WTC11 (cell line): ENCODE measurements at regions not wholly inside any gene's neighbourhood (a gene's known extent, or its start where the extent isn't known, plus 50 kb on each side); places are given as distances from the start of the nearest gene placed in this dataset.

Experiments
- ATAC-seq: fragments of 200-7000 bp; cut with Tn5 transposase; 2 replicates; pipeline ENCODE4 v1.10.0; 2021; ENCODE audit warnings: mild to moderate bottlenecking, moderate library complexity
- CTCF ChIA-PET: fragments of 300-600 bp; sonication (Branson Sonifier 250); formaldehyde crosslinking; loops from one replicate; lab custom pipeline; 2021; ENCODE audit warnings: antibody characterized with exemption; lab: Charles Lee
- POLR2A ChIA-PET: fragments of 350-600 bp; sonication (Branson Sonifier 250); formaldehyde crosslinking; loops from one replicate; lab custom pipeline; 2021; ENCODE audit warnings: antibody characterized with exemption; lab: Charles Lee
- DNase-seq: peaks from one replicate; pipeline ENCODE4 v3.0.0; 2021; ENCODE audit warnings: low spot score
- H3K27ac Mint-ChIP-seq: 2 replicates; pipeline ENCODE4 v1.8.0; 2021; ENCODE audit warnings: mixed read lengths
- H3K27me3 Mint-ChIP-seq: 2 replicates; pipeline ENCODE4 v1.8.0; 2021; ENCODE audit warnings: low read depth, mild to moderate bottlenecking, moderate library complexity, mixed read lengths
- H3K36me3 Mint-ChIP-seq: 2 replicates; pipeline ENCODE4 v1.8.0; 2021; ENCODE audit warnings: mixed read lengths
- H3K4me1 Mint-ChIP-seq: 2 replicates; pipeline ENCODE4 v1.8.0; 2022; ENCODE audit warnings: mixed read lengths
- H3K4me3 Mint-ChIP-seq: 2 replicates; pipeline ENCODE4 v1.8.0; 2021; ENCODE audit warnings: mild to moderate bottlenecking, moderate library complexity, mixed read lengths
- H3K9me3 Mint-ChIP-seq: 2 replicates; pipeline ENCODE4 v1.8.0; 2021; ENCODE audit warnings: mixed read lengths
- ATF1 ChIP-seq: sonication (generic); formaldehyde crosslinking; IDR thresholded peaks from 2 replicates; pipeline ENCODE4 v1.8.1; 2023; ENCODE audit warnings: mild to moderate bottlenecking, moderate library complexity, missing genetic modification reagents
- CREB1 ChIP-seq: sonication (generic); formaldehyde crosslinking; IDR thresholded peaks from 2 replicates; pipeline ENCODE4 v1.8.0; 2023; ENCODE audit warnings: mild to moderate bottlenecking, missing genetic modification reagents
- E2F5 ChIP-seq: sonication (generic); formaldehyde crosslinking; IDR thresholded peaks from 2 replicates; pipeline ENCODE4 v1.8.1; 2022; ENCODE audit warnings: mild to moderate bottlenecking, moderate library complexity, missing genetic modification reagents
- ELF4 ChIP-seq: sonication (generic); formaldehyde crosslinking; IDR thresholded peaks from 2 replicates; pipeline ENCODE4 v1.8.1; 2022; ENCODE audit warnings: low read depth, mild to moderate bottlenecking, moderate library complexity, missing genetic modification reagents
- ESRRA ChIP-seq: sonication (generic); formaldehyde crosslinking; IDR thresholded peaks from 2 replicates; pipeline ENCODE4 v1.8.1; 2022; ENCODE audit warnings: mild to moderate bottlenecking, missing genetic modification reagents, borderline replicate concordance
- FOXP1 ChIP-seq: sonication (generic); formaldehyde crosslinking; IDR thresholded peaks from 2 replicates; pipeline ENCODE4 v1.8.0; 2022; ENCODE audit warnings: missing genetic modification reagents, mild to moderate bottlenecking, moderate library complexity, borderline replicate concordance
- GTF2I ChIP-seq: fragments of 250-450 bp; sonication (Bioruptor Pico); conservative IDR thresholded peaks from 2 replicates; pipeline ENCODE4 v1.4.0; 2021; ENCODE audit warnings: mild to moderate bottlenecking
- NFE2L1 ChIP-seq: sonication (generic); formaldehyde crosslinking; IDR thresholded peaks from 2 replicates; pipeline ENCODE4 v1.8.1; 2023; ENCODE audit warnings: missing genetic modification reagents
- NR1H2 ChIP-seq: sonication (generic); formaldehyde crosslinking; IDR thresholded peaks from 2 replicates; pipeline ENCODE4 v1.9.0; 2021; ENCODE audit warnings: mild to moderate bottlenecking, moderate library complexity, missing genetic modification reagents
- NR3C1 ChIP-seq: sonication (generic); formaldehyde crosslinking; conservative IDR thresholded peaks from 2 replicates; pipeline ENCODE4 v1.8.1; 2023; ENCODE audit warnings: low read depth, mild to moderate bottlenecking, missing genetic modification reagents
- RORB ChIP-seq: fragments of 250-450 bp; sonication (Bioruptor Pico); IDR thresholded peaks from 2 replicates; pipeline ENCODE4 v1.9.0; 2021; ENCODE audit warnings: mild to moderate bottlenecking
- SMAD3 ChIP-seq: sonication (generic); formaldehyde crosslinking; IDR thresholded peaks from 2 replicates; pipeline ENCODE4 v1.8.0; 2022; ENCODE audit warnings: missing genetic modification reagents, mild to moderate bottlenecking, borderline replicate concordance
- SOX15 ChIP-seq: fragments of 250-450 bp; sonication (Bioruptor Pico); IDR thresholded peaks from 2 replicates; pipeline ENCODE4 v1.9.0; 2021; ENCODE audit warnings: mild to moderate bottlenecking
- TCF7 ChIP-seq: sonication (generic); formaldehyde crosslinking; IDR thresholded peaks from 2 replicates; pipeline ENCODE4 v1.8.0; 2022; ENCODE audit warnings: mild to moderate bottlenecking, low read depth, missing genetic modification reagents, moderate library complexity
- TEAD4 ChIP-seq: sonication (generic); formaldehyde crosslinking; IDR thresholded peaks from 2 replicates; pipeline ENCODE4 v1.8.0; 2022; ENCODE audit warnings: mild to moderate bottlenecking, missing genetic modification reagents
- TP53 ChIP-seq: sonication (generic); formaldehyde crosslinking; IDR thresholded peaks from 2 replicates; pipeline ENCODE4 v1.8.1; 2023; ENCODE audit warnings: mild to moderate bottlenecking, missing genetic modification reagents
- USF1 ChIP-seq: sonication (generic); formaldehyde crosslinking; IDR thresholded peaks from 2 replicates; pipeline ENCODE4 v1.8.0; 2022; ENCODE audit warnings: mild to moderate bottlenecking, missing genetic modification reagents
- ZNF671 ChIP-seq: fragments of 250-450 bp; sonication (Bioruptor Pico); IDR thresholded peaks from 2 replicates; pipeline ENCODE4 v1.8.0; 2021; ENCODE audit warnings: mild to moderate bottlenecking
- TF ChIP-seq, protein P1 (sequence below): fragments of 250-450 bp; sonication (Bioruptor Pico); IDR thresholded peaks from 2 replicates; pipeline ENCODE4 v1.8.0; 2021; ENCODE audit warnings: mild to moderate bottlenecking
- TF ChIP-seq, protein P2 (sequence below): sonication (generic); formaldehyde crosslinking; IDR thresholded peaks from 2 replicates; pipeline ENCODE4 v1.8.0; 2022; ENCODE audit warnings: mild to moderate bottlenecking, missing genetic modification reagents
- TF ChIP-seq, protein P3 (sequence below): sonication (generic); formaldehyde crosslinking; IDR thresholded peaks from 2 replicates; pipeline ENCODE4 v1.8.1; 2023; ENCODE audit warnings: mild to moderate bottlenecking, missing genetic modification reagents
- TF ChIP-seq, protein P4 (sequence below): fragments of 250-450 bp; sonication (Bioruptor Pico); IDR thresholded peaks from 2 replicates; pipeline ENCODE4 v1.9.0; 2021; ENCODE audit warnings: mild to moderate bottlenecking
- TF ChIP-seq, protein P5 (sequence below): fragments of 250-450 bp; sonication (Bioruptor Pico); IDR thresholded peaks from 2 replicates; pipeline ENCODE4 v1.9.0; 2021; ENCODE audit warnings: mild to moderate bottlenecking, borderline replicate concordance

GRCh38 chr10:9097991-9098306 is 1043.5 kb downstream of the GATA3 start (continued):
- TF ChIP-seq NR1H2 (CRISPR knock-in tag), result no peak
- no peak for TF ChIP-seq TCF7 (CRISPR knock-in tag)
- no peak for TF ChIP-seq NR3C1 (CRISPR knock-in tag)
- no peak for TF ChIP-seq USF1 (CRISPR knock-in tag)
- TF ChIP-seq, protein P1, sequence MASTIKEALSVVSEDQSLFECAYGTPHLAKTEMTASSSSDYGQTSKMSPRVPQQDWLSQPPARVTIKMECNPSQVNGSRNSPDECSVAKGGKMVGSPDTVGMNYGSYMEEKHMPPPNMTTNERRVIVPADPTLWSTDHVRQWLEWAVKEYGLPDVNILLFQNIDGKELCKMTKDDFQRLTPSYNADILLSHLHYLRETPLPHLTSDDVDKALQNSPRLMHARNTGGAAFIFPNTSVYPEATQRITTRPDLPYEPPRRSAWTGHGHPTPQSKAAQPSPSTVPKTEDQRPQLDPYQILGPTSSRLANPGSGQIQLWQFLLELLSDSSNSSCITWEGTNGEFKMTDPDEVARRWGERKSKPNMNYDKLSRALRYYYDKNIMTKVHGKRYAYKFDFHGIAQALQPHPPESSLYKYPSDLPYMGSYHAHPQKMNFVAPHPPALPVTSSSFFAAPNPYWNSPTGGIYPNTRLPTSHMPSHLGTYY (CRISPR knock-in tag), result no peak
- TF ChIP-seq, all 79 proteins: peak for 0

DNA sequence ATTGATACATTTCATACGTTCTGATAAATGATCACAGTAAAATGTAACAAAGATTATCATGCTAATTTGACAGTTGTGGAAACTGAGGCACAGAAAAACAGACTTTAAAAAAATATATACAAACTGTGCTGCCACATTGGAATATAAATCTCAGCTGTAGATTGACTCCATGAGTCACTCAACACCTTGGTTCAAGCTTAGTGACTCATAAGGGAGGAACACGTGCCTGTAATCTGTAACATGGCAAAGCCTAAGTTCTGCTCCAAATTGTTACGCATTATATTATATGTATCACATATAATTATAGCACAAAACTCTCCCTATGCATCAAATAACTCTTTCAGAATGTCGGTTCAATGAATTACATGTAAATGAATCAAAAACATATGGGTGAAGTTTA is 1047.5 kb downstream of the GATA3 start:
- no peak for TF ChIP-seq E2F5 (CRISPR knock-in tag)
- TF ChIP-seq, protein P2, sequence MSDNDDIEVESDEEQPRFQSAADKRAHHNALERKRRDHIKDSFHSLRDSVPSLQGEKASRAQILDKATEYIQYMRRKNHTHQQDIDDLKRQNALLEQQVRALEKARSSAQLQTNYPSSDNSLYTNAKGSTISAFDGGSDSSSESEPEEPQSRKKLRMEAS (CRISPR knock-in tag), result no peak
- TF ChIP-seq ATF1, result no peak
- TF ChIP-seq NFE2L1 (CRISPR knock-in tag), result no peak
- no peak for TF ChIP-seq ESRRA (CRISPR knock-in tag)
- TF ChIP-seq RORB (CRISPR knock-in tag), result no peak
- no peak for TF ChIP-seq GTF2I (CRISPR knock-in tag)
- TF ChIP-seq NR1H2 (CRISPR knock-in tag), result no peak
- TF ChIP-seq, protein P3, sequence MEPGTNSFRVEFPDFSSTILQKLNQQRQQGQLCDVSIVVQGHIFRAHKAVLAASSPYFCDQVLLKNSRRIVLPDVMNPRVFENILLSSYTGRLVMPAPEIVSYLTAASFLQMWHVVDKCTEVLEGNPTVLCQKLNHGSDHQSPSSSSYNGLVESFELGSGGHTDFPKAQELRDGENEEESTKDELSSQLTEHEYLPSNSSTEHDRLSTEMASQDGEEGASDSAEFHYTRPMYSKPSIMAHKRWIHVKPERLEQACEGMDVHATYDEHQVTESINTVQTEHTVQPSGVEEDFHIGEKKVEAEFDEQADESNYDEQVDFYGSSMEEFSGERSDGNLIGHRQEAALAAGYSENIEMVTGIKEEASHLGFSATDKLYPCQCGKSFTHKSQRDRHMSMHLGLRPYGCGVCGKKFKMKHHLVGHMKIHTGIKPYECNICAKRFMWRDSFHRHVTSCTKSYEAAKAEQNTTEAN (CRISPR knock-in tag), result no peak
- TF ChIP-seq FOXP1 (CRISPR knock-in tag), result no peak
- TF ChIP-seq ZNF671 (CRISPR knock-in tag), result no peak
- no peak for TF ChIP-seq SOX15 (CRISPR knock-in tag)
- TF ChIP-seq, protein P4, sequence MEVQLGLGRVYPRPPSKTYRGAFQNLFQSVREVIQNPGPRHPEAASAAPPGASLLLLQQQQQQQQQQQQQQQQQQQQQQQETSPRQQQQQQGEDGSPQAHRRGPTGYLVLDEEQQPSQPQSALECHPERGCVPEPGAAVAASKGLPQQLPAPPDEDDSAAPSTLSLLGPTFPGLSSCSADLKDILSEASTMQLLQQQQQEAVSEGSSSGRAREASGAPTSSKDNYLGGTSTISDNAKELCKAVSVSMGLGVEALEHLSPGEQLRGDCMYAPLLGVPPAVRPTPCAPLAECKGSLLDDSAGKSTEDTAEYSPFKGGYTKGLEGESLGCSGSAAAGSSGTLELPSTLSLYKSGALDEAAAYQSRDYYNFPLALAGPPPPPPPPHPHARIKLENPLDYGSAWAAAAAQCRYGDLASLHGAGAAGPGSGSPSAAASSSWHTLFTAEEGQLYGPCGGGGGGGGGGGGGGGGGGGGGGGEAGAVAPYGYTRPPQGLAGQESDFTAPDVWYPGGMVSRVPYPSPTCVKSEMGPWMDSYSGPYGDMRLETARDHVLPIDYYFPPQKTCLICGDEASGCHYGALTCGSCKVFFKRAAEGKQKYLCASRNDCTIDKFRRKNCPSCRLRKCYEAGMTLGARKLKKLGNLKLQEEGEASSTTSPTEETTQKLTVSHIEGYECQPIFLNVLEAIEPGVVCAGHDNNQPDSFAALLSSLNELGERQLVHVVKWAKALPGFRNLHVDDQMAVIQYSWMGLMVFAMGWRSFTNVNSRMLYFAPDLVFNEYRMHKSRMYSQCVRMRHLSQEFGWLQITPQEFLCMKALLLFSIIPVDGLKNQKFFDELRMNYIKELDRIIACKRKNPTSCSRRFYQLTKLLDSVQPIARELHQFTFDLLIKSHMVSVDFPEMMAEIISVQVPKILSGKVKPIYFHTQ (CRISPR knock-in tag), result no peak
- no peak for TF ChIP-seq CREB1 (CRISPR knock-in tag)
- Mint-ChIP-seq H3K27me3 (peaks cover 86% of the 10 kb centered on the region), H3K27ac (no peak overlapping the region), H3K9me3 (no peaks in the 10 kb centered on the region), H3K4me3 (no peak overlapping the region), H3K36me3 (no peaks in the 10 kb centered on the region), H3K4me1 (peaks cover 3% of the 10 kb centered on the region)
- ATAC-seq (no peak), DNase-seq (no peak)
- CTCF ChIA-PET, result no interaction called here
- POLR2A ChIA-PET, result no interaction called here

DNA sequence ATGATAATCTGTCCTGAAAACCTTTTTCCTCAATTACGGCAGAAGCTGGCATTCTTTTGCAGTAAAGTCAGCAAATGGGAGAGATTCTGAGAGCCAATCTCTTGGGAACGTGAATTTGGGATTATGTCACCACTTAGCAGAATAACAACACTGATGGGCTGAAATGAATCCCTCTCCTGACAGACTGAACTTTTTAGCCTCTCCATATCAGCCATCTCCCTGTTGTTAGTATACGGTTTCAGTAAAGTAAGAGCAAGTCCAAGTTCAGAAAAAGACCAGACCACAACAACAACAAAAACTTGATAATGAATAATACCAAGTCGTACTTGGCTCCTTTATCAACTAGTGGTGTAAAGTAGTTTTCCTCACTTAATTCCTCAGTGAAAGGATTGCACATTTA is 1048.8 kb downstream of the GATA3 start:
- ATAC-seq, result no peak
- no peak overlapping the region for H3K4me3 Mint-ChIP-seq
- H3K4me1 Mint-ChIP-seq, result no peaks in the 10 kb centered on the region
- TF ChIP-seq ELF4 (CRISPR knock-in tag) (no peak), TP53 (CRISPR knock-in tag) (no peak), TEAD4 (CRISPR knock-in tag) (no peak), SMAD3 (CRISPR knock-in tag) (no peak)
- TF ChIP-seq, protein P5, sequence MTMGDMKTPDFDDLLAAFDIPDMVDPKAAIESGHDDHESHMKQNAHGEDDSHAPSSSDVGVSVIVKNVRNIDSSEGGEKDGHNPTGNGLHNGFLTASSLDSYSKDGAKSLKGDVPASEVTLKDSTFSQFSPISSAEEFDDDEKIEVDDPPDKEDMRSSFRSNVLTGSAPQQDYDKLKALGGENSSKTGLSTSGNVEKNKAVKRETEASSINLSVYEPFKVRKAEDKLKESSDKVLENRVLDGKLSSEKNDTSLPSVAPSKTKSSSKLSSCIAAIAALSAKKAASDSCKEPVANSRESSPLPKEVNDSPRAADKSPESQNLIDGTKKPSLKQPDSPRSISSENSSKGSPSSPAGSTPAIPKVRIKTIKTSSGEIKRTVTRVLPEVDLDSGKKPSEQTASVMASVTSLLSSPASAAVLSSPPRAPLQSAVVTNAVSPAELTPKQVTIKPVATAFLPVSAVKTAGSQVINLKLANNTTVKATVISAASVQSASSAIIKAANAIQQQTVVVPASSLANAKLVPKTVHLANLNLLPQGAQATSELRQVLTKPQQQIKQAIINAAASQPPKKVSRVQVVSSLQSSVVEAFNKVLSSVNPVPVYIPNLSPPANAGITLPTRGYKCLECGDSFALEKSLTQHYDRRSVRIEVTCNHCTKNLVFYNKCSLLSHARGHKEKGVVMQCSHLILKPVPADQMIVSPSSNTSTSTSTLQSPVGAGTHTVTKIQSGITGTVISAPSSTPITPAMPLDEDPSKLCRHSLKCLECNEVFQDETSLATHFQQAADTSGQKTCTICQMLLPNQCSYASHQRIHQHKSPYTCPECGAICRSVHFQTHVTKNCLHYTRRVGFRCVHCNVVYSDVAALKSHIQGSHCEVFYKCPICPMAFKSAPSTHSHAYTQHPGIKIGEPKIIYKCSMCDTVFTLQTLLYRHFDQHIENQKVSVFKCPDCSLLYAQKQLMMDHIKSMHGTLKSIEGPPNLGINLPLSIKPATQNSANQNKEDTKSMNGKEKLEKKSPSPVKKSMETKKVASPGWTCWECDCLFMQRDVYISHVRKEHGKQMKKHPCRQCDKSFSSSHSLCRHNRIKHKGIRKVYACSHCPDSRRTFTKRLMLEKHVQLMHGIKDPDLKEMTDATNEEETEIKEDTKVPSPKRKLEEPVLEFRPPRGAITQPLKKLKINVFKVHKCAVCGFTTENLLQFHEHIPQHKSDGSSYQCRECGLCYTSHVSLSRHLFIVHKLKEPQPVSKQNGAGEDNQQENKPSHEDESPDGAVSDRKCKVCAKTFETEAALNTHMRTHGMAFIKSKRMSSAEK, result no peak

More for the DNA sequence above, 1048.8 kb downstream of the GATA3 start:
- H3K36me3 Mint-ChIP-seq, result no peaks in the 10 kb centered on the region
- H3K27ac Mint-ChIP-seq, result no peak overlapping the region
- CTCF ChIA-PET, result no interaction called here
- no peaks in the 10 kb centered on the region for H3K9me3 Mint-ChIP-seq
- peaks cover 86% of the 10 kb centered on the region for H3K27me3 Mint-ChIP-seq
- POLR2A ChIA-PET, result no interaction called here
- no peak for DNase-seq
